Activated T-cell treated with anti-CD3 and anti-CD28 coated beads, Interleukin-2, amount 50 U/mL, for 4 hours (primary cell): ENCODE measurements at regions not wholly inside any gene's neighbourhood (a gene's known extent, or its start where the extent isn't known, plus 50 kb on each side); places are given as distances from the start of the nearest gene placed in this dataset.

Source experiments
- ATAC-seq, 2 donors: fragments of 200-7000 bp; cut with Tn5 transposase; one replicate each; pipeline ENCODE4 v1.10.0; 2021
- DNase-seq: peaks from one replicate; pipeline ENCODE4 v3.0.0-alpha.2; 2020
- H3K27me3 Mint-ChIP-seq: one replicate; pipeline ENCODE4 v1.8.0; 2021; ENCODE audit warnings: low read depth, mixed read lengths
- H3K36me3 Mint-ChIP-seq: one replicate; pipeline ENCODE4 v1.8.0; 2022; ENCODE audit warnings: mixed read lengths; ENCODE audit not compliant: insufficient read depth
- H3K4me1 Mint-ChIP-seq: one replicate; pipeline ENCODE4 v1.8.0; 2021; ENCODE audit warnings: low read depth, mixed read lengths
- H3K4me3 Mint-ChIP-seq: one replicate; pipeline ENCODE4 v1.8.0; 2021; ENCODE audit warnings: mild to moderate bottlenecking, moderate library complexity, mixed read lengths
- H3K9me3 Mint-ChIP-seq: one replicate; pipeline ENCODE4 v1.8.0; 2021; ENCODE audit warnings: mixed read lengths

GRCh38 chr6:8588176-8588575 lies 152.8 kb upstream of the SLC35B3 start:
- no peaks in the 10 kb centered on the region for H3K36me3 Mint-ChIP-seq
- H3K4me3 Mint-ChIP-seq = no peak overlapping the region
- H3K9me3 Mint-ChIP-seq = peaks cover 8% of the 10 kb centered on the region
- no peaks in the 10 kb centered on the region for H3K4me1 Mint-ChIP-seq
- ATAC-seq (no peak), DNase-seq (no peak)
- no peaks in the 10 kb centered on the region for H3K27me3 Mint-ChIP-seq

DNA sequence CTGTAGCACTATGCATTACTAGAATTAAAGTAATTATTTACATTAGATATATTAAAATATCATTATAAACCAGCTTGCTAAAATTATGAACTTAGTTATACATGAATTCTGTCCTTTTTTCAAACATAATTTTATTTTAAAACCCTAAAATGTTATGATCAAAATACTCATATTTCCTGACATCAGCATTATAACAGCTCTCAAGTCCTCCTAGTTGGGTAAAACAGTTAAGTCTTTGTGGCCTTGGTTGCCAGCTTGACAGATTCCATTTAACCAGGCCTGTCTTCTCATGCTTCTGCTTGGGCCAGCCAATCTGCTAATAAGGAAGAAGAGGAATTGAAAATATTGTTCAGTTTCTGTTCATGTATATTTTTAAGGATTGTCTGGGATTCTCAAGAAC lies 147.9 kb upstream of the SLC35B3 start:
- DNase-seq = no peak
- ATAC-seq = no peak
- Mint-ChIP-seq H3K4me1 (no peaks in the 10 kb centered on the region), H3K36me3 (no peaks in the 10 kb centered on the region), H3K4me3 (no peak overlapping the region), H3K27me3 (no peaks in the 10 kb centered on the region), H3K9me3 (no peaks in the 10 kb centered on the region)

DNA sequence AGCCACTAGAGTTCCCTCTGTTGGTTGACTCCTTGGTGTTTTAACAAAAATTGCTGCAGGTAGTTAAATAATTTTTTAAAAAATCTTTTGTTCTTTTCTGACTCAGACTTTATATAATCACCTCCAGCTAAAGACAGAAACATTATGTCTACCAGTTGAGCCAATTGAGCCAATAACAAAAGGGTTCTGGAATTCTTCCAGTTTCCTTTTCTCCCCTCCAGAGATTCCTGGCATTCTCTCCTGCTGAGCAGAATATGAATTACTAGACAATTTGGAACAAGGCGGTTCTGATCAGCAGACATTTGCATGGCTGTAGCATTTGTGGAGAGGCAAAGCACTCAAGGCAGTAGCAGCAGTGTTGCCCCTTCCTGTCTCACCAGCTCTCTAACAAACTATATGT lies 144.0 kb upstream of the SLC35B3 start:
- ATAC-seq (no peak), DNase-seq (no peak)
- Mint-ChIP-seq H3K27me3 (no peaks in the 10 kb centered on the region), H3K9me3 (no peaks in the 10 kb centered on the region), H3K4me3 (no peak overlapping the region), H3K36me3 (no peaks in the 10 kb centered on the region), H3K4me1 (no peaks in the 10 kb centered on the region)

GRCh38 chr6:8578006-8578405 lies 142.7 kb upstream of the SLC35B3 start:
- no peaks in the 10 kb centered on the region for H3K27me3 Mint-ChIP-seq
- DNase-seq (no peak), ATAC-seq (no peak)
- H3K9me3 Mint-ChIP-seq = no peaks in the 10 kb centered on the region
- H3K4me3 Mint-ChIP-seq = no peak overlapping the region
- H3K36me3 Mint-ChIP-seq = no peaks in the 10 kb centered on the region
- H3K4me1 Mint-ChIP-seq = no peaks in the 10 kb centered on the region

DNA sequence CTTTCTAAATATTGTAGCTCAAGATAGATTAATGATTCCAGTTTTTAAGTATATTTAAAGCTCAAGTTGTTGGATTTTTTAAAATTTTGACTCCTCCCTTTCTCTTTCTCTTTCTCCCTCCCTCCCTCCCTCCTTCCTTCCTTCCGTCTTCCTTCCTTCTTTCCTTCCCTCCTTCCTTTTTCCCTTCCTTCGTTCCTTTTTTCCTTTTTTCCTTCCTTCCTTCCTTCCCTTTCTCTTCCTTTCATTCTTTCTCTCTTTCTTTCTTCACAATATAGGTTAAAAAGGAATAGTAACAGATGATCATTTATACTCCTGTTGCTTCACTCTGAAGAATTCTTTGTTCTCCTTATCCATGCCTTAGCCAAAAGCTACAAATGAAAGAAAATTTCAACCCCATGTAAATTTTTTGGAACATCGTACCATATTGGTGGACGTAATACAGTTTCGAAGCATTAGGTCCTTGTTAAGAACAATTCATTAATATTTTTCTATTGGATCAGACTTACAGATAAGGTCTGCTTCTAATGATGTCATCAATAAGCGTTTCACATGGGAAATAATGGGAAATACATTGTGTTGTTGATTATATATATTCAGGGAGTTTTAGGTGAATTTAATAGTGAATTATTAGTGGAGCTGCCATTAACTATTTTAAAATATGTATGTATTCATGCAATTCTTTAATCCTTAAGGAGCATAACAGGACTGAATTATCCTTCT lies 139.6 kb upstream of the SLC35B3 start:
- no peaks in the 10 kb centered on the region for H3K4me1 Mint-ChIP-seq
- no peak for ATAC-seq
- no peaks in the 10 kb centered on the region for H3K36me3 Mint-ChIP-seq
- no peak overlapping the region for H3K4me3 Mint-ChIP-seq
- no peaks in the 10 kb centered on the region for H3K9me3 Mint-ChIP-seq
- no peaks in the 10 kb centered on the region for H3K27me3 Mint-ChIP-seq
- DNase-seq = no peak

GRCh38 chr6:8574311-8574710 lies 139.0 kb upstream of the SLC35B3 start:
- H3K36me3 Mint-ChIP-seq = no peaks in the 10 kb centered on the region
- ATAC-seq = no peak
- H3K4me3 Mint-ChIP-seq = no peak overlapping the region
- no peaks in the 10 kb centered on the region for H3K9me3 Mint-ChIP-seq
- H3K27me3 Mint-ChIP-seq = no peaks in the 10 kb centered on the region
- DNase-seq = no peak
- H3K4me1 Mint-ChIP-seq = no peaks in the 10 kb centered on the region

- DNase-seq = no peak
- H3K9me3 Mint-ChIP-seq = no peaks in the 10 kb centered on the region
- no peaks in the 10 kb centered on the region for H3K27me3 Mint-ChIP-seq
- no peak overlapping the region for H3K4me3 Mint-ChIP-seq
- no peak for ATAC-seq
- no peaks in the 10 kb centered on the region for H3K4me1 Mint-ChIP-seq
- no peaks in the 10 kb centered on the region for H3K36me3 Mint-ChIP-seq
Observed at GRCh38 chr6:8570256-8570920, 135.0 kb upstream of the SLC35B3 start.

DNA sequence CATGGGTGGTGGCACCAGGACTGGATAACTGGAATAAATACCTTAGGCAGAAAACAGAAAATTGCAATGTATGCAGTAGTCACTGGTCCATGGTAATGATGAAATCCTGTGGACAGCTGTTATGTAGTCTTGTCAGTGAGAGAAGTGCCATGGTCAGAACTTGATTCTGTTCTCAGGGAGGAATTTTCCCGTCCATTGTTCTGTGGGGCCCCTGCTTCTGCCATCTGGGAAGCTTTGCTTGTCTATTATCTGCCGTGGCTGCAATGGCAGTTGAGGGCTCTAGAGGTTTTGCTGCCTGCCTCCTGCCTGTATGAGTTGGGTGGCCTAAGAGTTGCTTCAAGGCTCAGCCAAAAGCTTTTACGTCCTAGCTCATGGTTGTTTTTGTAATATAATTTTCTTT lies 126.8 kb upstream of the SLC35B3 start:
- Mint-ChIP-seq H3K4me3 (no peak overlapping the region), H3K27me3 (no peaks in the 10 kb centered on the region), H3K4me1 (no peaks in the 10 kb centered on the region), H3K9me3 (peaks cover 7% of the 10 kb centered on the region), H3K36me3 (no peaks in the 10 kb centered on the region)
- DNase-seq (no peak), ATAC-seq (no peak)

DNA sequence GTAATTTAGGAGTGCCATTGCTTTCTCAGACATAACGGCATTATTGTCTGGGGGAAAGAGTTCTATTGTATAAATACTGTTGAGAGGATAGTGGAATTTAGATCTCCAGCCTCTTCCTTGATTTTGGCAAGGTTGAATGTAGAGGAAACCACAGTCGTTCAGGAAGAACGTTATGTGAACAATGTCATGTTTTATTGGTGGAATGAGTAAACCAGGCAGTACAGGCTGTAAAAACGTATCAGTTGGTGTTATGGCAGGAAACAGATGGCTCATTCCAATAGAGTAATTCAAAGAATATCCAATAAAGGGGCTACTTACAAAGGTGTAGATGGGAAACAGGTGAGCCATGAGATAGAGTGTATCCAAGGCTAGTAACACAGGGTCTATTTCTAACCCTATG lies 123.6 kb upstream of the SLC35B3 start:
- Mint-ChIP-seq H3K4me1 (no peaks in the 10 kb centered on the region), H3K9me3 (peaks cover 7% of the 10 kb centered on the region)

DNA sequence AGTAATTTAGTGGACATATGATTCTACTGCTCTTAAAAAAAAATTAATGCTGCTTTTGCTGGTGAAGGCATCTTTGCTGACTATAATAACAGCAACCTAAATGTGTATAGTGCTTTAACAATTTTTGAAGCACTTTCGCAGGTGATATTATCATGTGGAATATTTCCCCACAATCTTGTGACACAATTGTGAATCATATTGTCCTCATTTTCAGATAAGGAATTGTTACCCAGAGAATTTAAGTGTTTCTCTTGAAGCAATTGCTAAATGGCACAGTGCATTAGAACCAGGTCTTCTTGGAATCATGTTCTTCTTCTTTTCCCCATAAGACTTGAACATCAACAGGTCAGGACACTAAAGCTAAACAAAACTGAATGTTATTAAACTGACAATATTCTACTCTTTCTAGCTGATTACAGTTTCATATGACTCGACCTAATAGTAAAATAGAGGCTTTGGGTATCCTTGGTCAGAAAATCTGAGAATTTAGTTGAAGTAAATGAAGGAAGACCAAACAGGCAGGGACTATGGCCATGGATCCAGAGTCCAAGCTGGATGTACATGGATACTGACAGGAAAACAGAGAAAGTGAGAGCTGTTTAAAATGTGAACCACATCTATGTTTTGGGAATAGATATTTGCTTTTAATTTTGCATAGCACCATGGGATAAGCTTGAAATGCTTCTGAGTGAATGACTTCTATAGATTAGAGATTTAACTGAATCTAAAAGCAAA lies 121.8 kb upstream of the SLC35B3 start:
- no peak overlapping the region for H3K4me3 Mint-ChIP-seq
- DNase-seq (no peak), ATAC-seq (no peak)
- no peaks in the 10 kb centered on the region for H3K27me3 Mint-ChIP-seq
- peaks cover 7% of the 10 kb centered on the region for H3K9me3 Mint-ChIP-seq
- no peaks in the 10 kb centered on the region for H3K36me3 Mint-ChIP-seq
- no peaks in the 10 kb centered on the region for H3K4me1 Mint-ChIP-seq

More for the DNA sequence above, 123.6 kb upstream of the SLC35B3 start:
- DNase-seq (no peak), ATAC-seq (no peak)
- Mint-ChIP-seq H3K4me3 (no peak overlapping the region), H3K36me3 (no peaks in the 10 kb centered on the region), H3K27me3 (no peaks in the 10 kb centered on the region)

DNA sequence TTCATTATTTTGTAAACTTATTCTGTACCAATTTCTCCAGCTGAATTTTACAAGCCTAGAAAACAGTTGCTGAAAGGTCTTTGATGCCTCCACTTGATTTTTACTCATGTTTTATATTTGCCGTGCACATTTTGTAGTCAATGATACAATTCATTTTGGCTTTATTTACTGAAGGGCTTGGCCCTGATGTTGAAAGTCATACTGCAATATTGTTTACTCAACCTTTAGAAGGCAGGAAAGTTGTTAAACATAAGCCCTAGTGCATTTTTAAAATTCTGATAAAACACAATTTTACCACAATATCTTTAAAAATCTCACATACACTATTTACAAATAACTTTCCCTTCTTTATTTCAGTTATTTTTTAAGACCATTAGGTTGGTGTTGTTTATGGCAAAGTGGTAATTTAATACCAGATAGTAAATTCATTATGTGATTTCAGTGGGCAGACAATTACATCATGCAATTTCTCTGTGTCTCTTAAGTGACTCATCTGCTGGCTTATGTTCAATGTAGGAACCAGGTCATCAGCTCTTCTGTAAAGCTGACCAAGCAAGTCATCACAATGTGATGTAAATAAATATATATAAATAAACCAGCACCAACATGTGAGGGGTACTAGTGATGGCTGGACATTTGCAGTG lies 121.1 kb upstream of the SLC35B3 start:
- no peak for DNase-seq
- ATAC-seq = no peak
- Mint-ChIP-seq H3K9me3 (peaks cover 7% of the 10 kb centered on the region), H3K27me3 (no peaks in the 10 kb centered on the region), H3K36me3 (no peaks in the 10 kb centered on the region), H3K4me1 (no peaks in the 10 kb centered on the region), H3K4me3 (no peak overlapping the region)

DNA sequence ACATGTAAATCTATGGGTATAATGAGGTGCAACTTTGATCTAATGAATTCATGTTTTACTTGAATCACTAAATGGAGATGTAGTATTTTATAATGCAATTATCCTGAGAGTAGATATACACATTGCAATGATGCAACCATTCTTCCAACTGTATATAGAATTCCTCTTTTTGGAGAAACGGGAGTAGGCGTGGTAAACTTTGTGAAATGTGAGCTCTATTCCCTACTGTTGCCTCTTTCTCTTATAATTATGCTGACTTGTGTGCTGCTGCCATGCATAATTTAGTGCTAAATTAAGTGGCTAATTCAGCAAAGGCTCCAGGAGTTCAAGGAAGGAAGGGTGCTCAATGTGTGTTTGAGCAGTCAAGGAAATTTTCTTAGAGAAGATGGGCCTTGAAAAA lies 116.6 kb upstream of the SLC35B3 start:
- no peak for ATAC-seq
- DNase-seq = no peak
- H3K27me3 Mint-ChIP-seq = no peaks in the 10 kb centered on the region
- no peaks in the 10 kb centered on the region for H3K9me3 Mint-ChIP-seq
- no peak overlapping the region for H3K4me3 Mint-ChIP-seq
- no peaks in the 10 kb centered on the region for H3K4me1 Mint-ChIP-seq
- H3K36me3 Mint-ChIP-seq = no peaks in the 10 kb centered on the region

GRCh38 chr6:8551386-8551785 lies 116.0 kb upstream of the SLC35B3 start:
- Mint-ChIP-seq H3K27me3 (no peaks in the 10 kb centered on the region), H3K9me3 (no peaks in the 10 kb centered on the region), H3K36me3 (no peaks in the 10 kb centered on the region), H3K4me3 (no peak overlapping the region), H3K4me1 (no peaks in the 10 kb centered on the region)
- no peak for DNase-seq
- no peak for ATAC-seq

DNA sequence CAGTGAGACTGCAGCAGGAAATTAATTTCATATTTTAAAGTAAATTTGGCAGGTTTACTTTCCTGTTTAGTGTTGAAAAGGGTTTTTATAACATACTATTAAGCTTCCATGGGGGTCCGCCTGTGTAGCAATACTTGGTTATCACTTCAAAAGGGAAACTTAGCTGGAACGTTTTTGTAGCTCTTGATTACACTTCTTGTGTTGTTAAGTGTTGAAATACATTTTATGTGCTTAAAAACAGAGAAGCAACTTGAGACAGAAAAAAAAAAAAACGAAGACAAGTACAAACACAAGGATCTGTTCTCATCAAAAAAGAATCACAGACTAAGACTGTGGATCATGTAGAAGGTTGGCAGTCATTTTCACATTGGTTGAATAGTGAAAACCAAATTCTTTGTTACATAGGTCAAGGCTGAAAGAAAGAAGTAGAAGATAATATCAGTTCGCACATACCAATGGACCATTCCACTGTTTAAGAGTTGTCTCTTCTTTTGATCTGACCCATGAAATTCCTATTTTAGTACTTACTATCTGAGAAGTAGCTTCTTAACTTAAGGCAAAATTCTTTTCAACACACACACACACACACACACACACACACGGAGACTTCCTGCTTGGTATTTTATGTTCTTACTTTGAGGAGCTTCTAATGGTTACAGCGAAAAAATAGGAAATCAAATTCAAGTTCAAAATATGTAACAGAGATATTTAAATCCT lies 113.9 kb upstream of the SLC35B3 start:
- DNase-seq = no peak
- Mint-ChIP-seq H3K36me3 (no peaks in the 10 kb centered on the region), H3K4me3 (no peak overlapping the region), H3K9me3 (peaks cover 3% of the 10 kb centered on the region), H3K4me1 (no peaks in the 10 kb centered on the region), H3K27me3 (no peaks in the 10 kb centered on the region)
- no peak for ATAC-seq
